Activated naive CD8-positive, alpha-beta T cell (primary cell): ENCODE measurements at regions not wholly inside any gene's neighbourhood (a gene's known extent, or its start where the extent isn't known, plus 50 kb on each side); places are given as distances from the start of the nearest gene placed in this dataset.

Experiments used
- H3K27ac Mint-ChIP-seq: one replicate; pipeline ENCODE4 v1.8.0; 2021; ENCODE audit warnings: mixed read lengths
- H3K27me3 Mint-ChIP-seq: one replicate; pipeline ENCODE4 v1.8.0; 2021; ENCODE audit warnings: mixed read lengths
- H3K36me3 Mint-ChIP-seq: one replicate; pipeline ENCODE4 v1.8.0; 2021; ENCODE audit warnings: mixed read lengths
- H3K4me1 Mint-ChIP-seq: one replicate; pipeline ENCODE4 v1.8.0; 2021; ENCODE audit warnings: low read depth, mixed read lengths
- H3K4me3 Mint-ChIP-seq: one replicate; pipeline ENCODE4 v1.8.0; 2021; ENCODE audit warnings: mild to moderate bottlenecking, mixed read lengths
- H3K9me3 Mint-ChIP-seq: one replicate; pipeline ENCODE4 v1.8.0; 2021; ENCODE audit warnings: low read depth, mixed read lengths

DNA sequence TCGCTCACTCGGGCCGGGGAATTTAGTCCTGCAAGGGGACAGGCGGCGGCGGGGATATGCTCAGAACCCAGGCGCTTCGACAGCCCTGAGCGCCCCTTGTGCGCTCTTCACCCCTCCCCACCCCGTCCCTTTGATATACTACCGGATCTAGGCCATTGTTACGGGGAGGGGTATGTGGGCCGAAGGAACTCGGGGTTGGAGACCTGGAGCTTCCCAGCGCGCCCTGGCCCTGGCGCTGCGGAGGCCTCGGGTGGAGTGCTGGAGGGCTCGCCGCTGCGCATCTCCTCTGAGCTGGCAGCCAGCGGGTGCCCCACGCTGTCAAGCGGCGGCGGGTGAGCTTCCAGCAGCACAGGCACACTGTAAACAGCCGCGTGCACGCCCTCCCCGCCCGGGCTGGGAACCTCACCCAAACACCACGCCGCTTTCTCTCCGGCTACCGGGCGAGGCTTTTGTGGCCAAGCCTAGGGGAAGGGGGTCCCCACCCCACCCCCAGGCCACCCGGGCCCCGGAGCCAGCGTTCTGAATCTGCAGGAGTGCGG, 54.5 kb upstream of the BCOR start:
- Mint-ChIP-seq H3K9me3 (no peaks in the 10 kb centered on the region), H3K27ac (no peak overlapping the region), H3K36me3 (no peaks in the 10 kb centered on the region), H3K27me3 (no peaks in the 10 kb centered on the region), H3K4me3 (peak overlapping the region; percentile 66), H3K4me1 (peaks cover 11% of the 10 kb centered on the region)

DNA sequence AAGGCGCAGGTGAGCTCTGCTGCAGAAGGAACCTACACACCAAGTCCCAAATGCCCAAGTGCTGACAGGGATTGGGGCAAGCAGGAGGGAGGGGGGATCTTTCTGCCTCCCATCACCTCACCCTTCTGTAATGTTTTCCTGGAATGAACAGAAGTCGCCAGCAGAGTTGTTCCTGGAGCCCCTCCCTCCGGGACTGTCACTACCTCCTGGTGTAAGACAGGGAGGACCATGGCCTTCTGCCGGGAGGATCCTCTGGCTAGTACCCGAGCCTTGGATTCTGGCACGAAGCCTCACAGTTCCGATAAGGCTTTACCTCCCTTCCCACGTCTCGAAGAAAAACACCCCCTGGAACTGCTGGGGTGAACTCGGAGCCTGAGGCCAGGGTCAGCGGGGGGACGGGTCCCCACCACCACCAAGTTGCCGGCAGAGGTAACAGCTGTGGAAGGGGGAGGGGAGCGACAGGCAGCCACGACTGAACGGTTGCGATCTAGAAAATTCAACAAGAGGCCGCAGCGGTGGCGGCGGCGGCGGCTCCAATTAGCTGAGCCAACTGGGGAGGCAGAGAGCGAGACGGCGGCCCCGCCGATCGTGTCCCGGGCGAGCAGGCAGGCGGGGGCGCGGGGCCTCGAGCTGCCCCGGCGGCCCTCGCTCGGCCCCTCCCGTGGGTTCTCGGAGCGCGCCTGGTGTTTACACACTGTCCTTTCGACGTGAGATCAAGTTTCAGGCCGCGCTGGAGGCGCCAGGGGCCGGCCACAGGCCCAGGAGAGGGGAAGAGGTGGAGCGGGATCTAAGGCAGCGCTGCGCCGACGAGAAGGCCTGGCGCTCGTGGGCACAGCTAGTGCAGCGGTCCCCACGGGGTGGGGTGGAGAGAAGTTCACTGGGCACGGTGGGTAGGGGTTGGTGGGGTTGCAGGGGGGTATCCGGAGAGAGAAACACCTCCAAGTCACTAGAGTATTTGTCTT, 53.7 kb upstream of the BCOR start:
- H3K4me3 Mint-ChIP-seq = no peak overlapping the region
- H3K27me3 Mint-ChIP-seq = no peaks in the 10 kb centered on the region
- peaks cover 14% of the 10 kb centered on the region for H3K4me1 Mint-ChIP-seq
- H3K27ac Mint-ChIP-seq = no peak overlapping the region
- no peaks in the 10 kb centered on the region for H3K36me3 Mint-ChIP-seq
- H3K9me3 Mint-ChIP-seq = no peaks in the 10 kb centered on the region

DNA sequence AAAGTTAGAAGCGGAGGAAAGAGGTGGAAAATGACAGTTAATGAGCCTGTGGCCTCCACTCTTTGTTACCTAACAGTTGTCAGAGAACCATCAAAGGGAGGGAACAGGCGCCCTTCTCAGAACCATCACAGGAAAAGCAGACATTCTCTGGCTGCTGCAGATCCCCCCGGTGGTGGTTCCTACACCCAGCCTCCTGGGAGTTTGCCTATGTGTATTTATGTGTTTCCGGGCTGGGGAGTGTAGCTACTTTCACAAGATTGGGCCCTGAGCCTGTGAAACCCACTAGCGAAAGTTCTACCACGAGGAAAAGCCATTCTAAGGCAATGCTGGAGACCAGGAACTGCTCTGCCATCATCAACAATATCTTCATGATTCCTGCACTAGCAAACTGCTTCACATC, 52.7 kb upstream of the BCOR start:
- Mint-ChIP-seq H3K27me3 (no peaks in the 10 kb centered on the region), H3K4me3 (no peak overlapping the region)

DNA sequence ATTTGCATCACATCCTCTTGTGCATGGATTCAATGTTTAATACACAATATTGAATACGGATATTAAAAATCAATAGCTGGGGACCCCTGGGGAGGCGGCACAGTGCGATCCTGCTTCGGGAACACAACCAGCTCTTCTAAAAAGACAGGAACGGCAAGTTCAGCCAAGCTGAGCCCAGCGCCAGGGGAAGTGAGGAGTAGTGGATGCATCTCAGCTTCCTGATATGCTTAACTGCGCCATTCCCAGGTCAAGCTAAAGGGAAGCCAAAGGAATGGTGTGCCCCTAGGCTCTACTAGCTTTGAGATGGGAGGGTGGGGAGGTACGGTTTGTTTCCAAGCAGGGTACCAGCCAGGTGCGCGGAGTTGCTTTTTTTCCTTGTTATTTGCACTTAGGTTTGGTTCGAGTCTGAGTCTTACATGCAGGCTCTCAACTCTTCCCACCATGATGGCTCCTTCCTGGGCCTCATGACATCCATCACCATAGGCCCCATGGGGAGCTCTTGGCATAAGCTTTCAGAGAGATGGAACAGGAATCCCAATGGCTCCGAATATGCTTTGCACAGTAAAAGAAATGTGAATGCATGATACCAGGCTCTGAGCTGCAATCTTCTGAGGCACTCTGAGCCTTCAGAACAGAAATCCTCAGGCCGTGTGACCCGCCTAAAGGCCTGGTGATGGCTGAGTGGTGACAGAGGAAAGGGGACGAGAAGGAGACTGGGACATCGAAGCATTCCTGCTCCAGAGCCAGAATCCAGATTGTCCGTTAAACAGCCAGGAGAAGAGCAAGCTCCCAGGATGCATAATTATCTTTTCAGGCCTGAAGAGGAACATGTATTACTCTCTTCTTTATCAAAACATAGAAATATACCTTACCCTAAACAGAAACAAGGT, 51.8 kb upstream of the BCOR start:
- Mint-ChIP-seq H3K27me3 (no peaks in the 10 kb centered on the region), H3K36me3 (no peaks in the 10 kb centered on the region), H3K4me1 (peaks cover 11% of the 10 kb centered on the region), H3K4me3 (no peak overlapping the region), H3K9me3 (no peaks in the 10 kb centered on the region), H3K27ac (no peak overlapping the region)

More for the DNA sequence above, 52.7 kb upstream of the BCOR start:
- H3K36me3 Mint-ChIP-seq = no peaks in the 10 kb centered on the region
- no peak overlapping the region for H3K27ac Mint-ChIP-seq
- peaks cover 14% of the 10 kb centered on the region for H3K4me1 Mint-ChIP-seq
- no peaks in the 10 kb centered on the region for H3K9me3 Mint-ChIP-seq

DNA sequence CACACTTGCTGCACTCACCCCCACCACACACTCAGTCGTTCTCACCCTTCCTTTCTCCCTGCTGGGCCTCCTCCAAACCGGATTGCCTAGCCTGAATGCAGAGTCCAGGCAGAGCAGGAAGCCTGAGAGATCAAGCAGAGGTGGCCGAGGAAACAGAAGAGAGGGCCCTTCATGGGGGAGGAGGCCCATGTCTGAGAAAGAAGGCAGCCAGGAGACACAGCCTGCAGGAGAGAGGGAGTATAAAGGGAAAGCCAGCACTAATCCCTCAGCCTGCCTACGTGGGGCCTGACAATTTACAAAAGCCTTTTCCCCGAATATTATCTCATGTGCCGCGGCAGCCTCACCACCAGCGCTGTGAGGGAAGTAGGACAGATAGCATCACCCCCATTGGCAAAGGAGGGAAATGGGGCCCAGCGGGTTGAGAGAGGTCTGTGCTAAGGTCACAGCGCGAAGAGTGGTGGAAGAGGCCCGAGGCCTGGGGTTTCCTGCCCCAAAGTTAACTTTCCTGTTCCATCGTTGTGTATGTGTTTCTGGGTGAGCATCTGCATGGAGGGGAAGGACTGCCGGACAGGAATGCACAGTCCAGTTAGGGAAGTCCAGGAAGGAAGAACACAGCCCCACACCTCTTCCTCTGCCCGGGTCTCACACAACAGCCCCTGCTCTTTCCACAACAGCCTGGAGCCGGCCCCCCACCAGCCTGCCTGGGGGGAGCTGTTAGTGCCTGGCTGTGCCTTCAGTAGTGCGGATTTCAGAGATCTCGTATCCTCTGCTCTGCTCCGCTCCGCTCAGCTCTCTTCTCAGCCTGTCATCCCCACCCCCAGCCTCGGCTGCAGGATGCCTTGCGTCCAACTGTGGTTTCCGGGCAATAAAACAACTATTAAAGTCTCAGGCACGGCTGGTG, 50.9 kb upstream of the BCOR start:
- peaks cover 11% of the 10 kb centered on the region for H3K4me1 Mint-ChIP-seq
- no peaks in the 10 kb centered on the region for H3K9me3 Mint-ChIP-seq
- no peaks in the 10 kb centered on the region for H3K27me3 Mint-ChIP-seq
- H3K4me3 Mint-ChIP-seq = no peak overlapping the region
- no peaks in the 10 kb centered on the region for H3K36me3 Mint-ChIP-seq
- no peak overlapping the region for H3K27ac Mint-ChIP-seq

DNA sequence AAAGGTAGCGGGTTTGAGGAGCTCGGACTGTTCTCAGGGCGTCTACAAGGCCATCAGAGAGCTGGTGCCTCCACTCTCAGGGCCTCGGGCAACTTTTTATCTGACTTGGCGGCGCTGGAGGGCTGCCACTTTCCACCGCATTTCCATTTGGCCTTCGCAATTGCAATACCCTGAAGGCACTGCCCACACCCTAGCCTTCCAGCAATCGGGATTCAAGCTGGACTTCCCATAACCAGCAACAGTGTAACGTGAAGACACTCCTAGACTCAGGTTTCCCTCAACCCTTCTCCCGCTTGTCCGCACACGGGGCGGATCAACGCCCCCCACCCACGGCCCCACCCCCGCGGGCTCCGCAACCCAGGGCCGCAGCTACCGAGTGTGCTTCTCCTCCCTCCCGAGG, 50.2 kb upstream of the BCOR start:
- no peak overlapping the region for H3K4me3 Mint-ChIP-seq
- H3K27ac Mint-ChIP-seq = no peak overlapping the region
- H3K27me3 Mint-ChIP-seq = no peaks in the 10 kb centered on the region
- no peaks in the 10 kb centered on the region for H3K9me3 Mint-ChIP-seq
- H3K36me3 Mint-ChIP-seq = no peaks in the 10 kb centered on the region
- H3K4me1 Mint-ChIP-seq = peaks cover 11% of the 10 kb centered on the region
